ENCODE measurements at regions not wholly inside any gene's neighbourhood (a gene's known extent, or its start where the extent isn't known, plus 50 kb on each side); places are given as distances from the start of the nearest gene placed in this dataset.

- no peak for TF ChIP-seq CTCF (IDR thresholded peaks at IDR 0.05; ENCODE audit: low read depth, low read length)
- no peak for TF ChIP-seq POLR2A (IDR thresholded peaks at IDR 0.05; ENCODE audit: extremely low read depth, insufficient read length)
- no peak for TF ChIP-seq MYC (IDR thresholded peaks at IDR 0.05; ENCODE audit: low read depth, low read length)
These were observed 203.6 kb downstream of the CDH7 start for GRCh38 chr18:65954372-65954771.

All from NB4 (cell line).